Activated CD8-positive, alpha-beta T cell treated with anti-CD3 and anti-CD28 coated beads for 36 hours (primary cell): ENCODE measurements at regions not wholly inside any gene's neighbourhood (a gene's known extent, or its start where the extent isn't known, plus 50 kb on each side); places are given as distances from the start of the nearest gene placed in this dataset.
A peak's percentile ranks its signal among the peaks of the same experiment; 100 is the strongest.

ENCODE experiments used
- ATAC-seq: fragments of 200-7000 bp; cut with Tn5 transposase; one replicate; pipeline ENCODE4 v1.10.0; 2021; ENCODE audit warnings: mild to moderate bottlenecking, moderate library complexity
- CTCF ChIA-PET: fragments of 350-600 bp; sonication (Branson Sonifier 250); formaldehyde crosslinking; loops from one replicate; lab custom pipeline; 2021; ENCODE audit warnings: antibody characterized with exemption; lab: Charles Lee
- POLR2A ChIA-PET: fragments of 350-600 bp; sonication (Branson Sonifier 250); formaldehyde crosslinking; loops from one replicate; lab custom pipeline; 2021; ENCODE audit warnings: antibody characterized with exemption; lab: Charles Lee
- DNase-seq: peaks from one replicate; pipeline ENCODE4 v3.0.0-alpha.2; 2020
- H3K27ac Mint-ChIP-seq: one replicate; pipeline ENCODE4 v1.8.0; 2021; ENCODE audit warnings: mild to moderate bottlenecking, mixed read lengths
- H3K27me3 Mint-ChIP-seq: one replicate; pipeline ENCODE4 v1.8.0; 2021; ENCODE audit warnings: mixed read lengths
- H3K36me3 Mint-ChIP-seq: one replicate; pipeline ENCODE4 v1.8.0; 2021; ENCODE audit warnings: low read depth, mixed read lengths
- H3K4me1 Mint-ChIP-seq: one replicate; pipeline ENCODE4 v1.8.0; 2021; ENCODE audit warnings: low read depth, mixed read lengths
- H3K4me3 Mint-ChIP-seq: one replicate; pipeline ENCODE4 v1.8.0; 2021; ENCODE audit warnings: mild to moderate bottlenecking, moderate library complexity, mixed read lengths
- H3K9me3 Mint-ChIP-seq: one replicate; pipeline ENCODE4 v1.8.0; 2021; ENCODE audit warnings: mixed read lengths
- intact Hi-C: fragments of 100-400 bp; cut with micrococcal nuclease; formaldehyde crosslinking; loops from one replicate; pipeline ENCODE4 v1.10.0; 2022
- TF ChIP-seq, protein P1 (sequence below): fragments of 200-600 bp; IDR thresholded peaks from one replicate; pipeline ENCODE4 v1.8.0; 2022; ENCODE audit warnings: antibody characterized with exemption, mild to moderate bottlenecking

DNA sequence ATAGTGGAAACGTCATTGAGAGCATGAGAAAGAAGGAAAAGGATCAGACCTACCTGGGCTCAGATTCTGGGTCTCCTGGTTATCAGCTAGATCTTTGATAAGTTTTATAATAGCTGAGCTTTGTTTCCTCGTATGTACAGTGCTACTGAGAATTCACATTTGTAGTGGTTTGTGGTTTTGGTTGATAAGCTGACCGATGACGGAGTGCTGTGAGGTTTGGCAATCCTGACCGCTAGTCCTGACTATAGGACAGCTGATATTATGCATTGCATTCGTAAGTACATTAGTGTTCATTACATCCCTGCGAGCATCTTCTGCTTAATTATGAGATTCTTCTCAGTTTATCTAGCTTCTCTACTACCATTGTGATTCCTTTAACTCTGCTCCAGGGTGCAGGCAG lies 190.7 kb upstream of the SLC27A6 start:
- Mint-ChIP-seq H3K36me3 (no peaks in the 10 kb centered on the region), H3K27me3 (no peaks in the 10 kb centered on the region), H3K4me3 (no peak overlapping the region), H3K27ac (no peak overlapping the region), H3K4me1 (peaks cover 13% of the 10 kb centered on the region), H3K9me3 (no peaks in the 10 kb centered on the region)
- ChIA-PET CTCF (no interaction called here), POLR2A (no interaction called here)
- DNase-seq: no peak
- intact Hi-C loops: no loop called here
- ATAC-seq: no peak
- TF ChIP-seq, protein P1, sequence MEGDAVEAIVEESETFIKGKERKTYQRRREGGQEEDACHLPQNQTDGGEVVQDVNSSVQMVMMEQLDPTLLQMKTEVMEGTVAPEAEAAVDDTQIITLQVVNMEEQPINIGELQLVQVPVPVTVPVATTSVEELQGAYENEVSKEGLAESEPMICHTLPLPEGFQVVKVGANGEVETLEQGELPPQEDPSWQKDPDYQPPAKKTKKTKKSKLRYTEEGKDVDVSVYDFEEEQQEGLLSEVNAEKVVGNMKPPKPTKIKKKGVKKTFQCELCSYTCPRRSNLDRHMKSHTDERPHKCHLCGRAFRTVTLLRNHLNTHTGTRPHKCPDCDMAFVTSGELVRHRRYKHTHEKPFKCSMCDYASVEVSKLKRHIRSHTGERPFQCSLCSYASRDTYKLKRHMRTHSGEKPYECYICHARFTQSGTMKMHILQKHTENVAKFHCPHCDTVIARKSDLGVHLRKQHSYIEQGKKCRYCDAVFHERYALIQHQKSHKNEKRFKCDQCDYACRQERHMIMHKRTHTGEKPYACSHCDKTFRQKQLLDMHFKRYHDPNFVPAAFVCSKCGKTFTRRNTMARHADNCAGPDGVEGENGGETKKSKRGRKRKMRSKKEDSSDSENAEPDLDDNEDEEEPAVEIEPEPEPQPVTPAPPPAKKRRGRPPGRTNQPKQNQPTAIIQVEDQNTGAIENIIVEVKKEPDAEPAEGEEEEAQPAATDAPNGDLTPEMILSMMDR: no peak

DNA sequence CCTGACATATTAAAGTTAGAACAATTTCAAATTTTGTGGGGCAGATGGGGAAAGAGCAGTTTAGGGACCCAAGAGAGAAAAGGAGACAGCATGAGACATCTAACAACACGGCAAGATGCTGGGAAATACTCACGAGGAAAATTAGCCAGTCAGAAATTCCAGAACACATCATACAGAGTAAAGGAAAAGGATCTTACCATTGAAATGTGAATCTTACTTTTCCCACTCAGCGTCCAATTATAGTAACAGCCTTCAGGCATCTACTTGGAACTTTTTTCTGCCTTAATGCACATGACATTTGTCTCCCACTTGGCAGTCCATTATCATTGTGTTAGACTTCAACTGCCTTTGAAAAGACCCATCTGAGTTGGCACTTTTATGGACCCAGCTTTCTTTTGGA lies 189.7 kb upstream of the SLC27A6 start:
- CTCF ChIA-PET: no interaction called here
- H3K4me3 Mint-ChIP-seq: no peak overlapping the region
- POLR2A ChIA-PET: no interaction called here
- peaks cover 13% of the 10 kb centered on the region for H3K4me1 Mint-ChIP-seq
- no peak for ATAC-seq
- TF ChIP-seq, protein P1: no peak
- no peak for DNase-seq
- H3K27ac Mint-ChIP-seq: no peak overlapping the region
- no peaks in the 10 kb centered on the region for H3K9me3 Mint-ChIP-seq
- intact Hi-C loops: no loop called here
- no peaks in the 10 kb centered on the region for H3K27me3 Mint-ChIP-seq
- H3K36me3 Mint-ChIP-seq: no peaks in the 10 kb centered on the region

GRCh38 chr5:128777052-128777451 lies 188.2 kb upstream of the SLC27A6 start:
- intact Hi-C loops: no loop called here
- Mint-ChIP-seq H3K9me3 (peaks cover 1% of the 10 kb centered on the region), H3K27ac (peak overlapping the region; percentile 10), H3K27me3 (no peaks in the 10 kb centered on the region), H3K4me1 (peaks cover 13% of the 10 kb centered on the region), H3K36me3 (no peaks in the 10 kb centered on the region), H3K4me3 (no peak overlapping the region)
- ATAC-seq (peak; percentile 75), DNase-seq (no peak)
- ChIA-PET CTCF (no interaction called here), POLR2A (no interaction called here)
- TF ChIP-seq, protein P1: no peak

DNA sequence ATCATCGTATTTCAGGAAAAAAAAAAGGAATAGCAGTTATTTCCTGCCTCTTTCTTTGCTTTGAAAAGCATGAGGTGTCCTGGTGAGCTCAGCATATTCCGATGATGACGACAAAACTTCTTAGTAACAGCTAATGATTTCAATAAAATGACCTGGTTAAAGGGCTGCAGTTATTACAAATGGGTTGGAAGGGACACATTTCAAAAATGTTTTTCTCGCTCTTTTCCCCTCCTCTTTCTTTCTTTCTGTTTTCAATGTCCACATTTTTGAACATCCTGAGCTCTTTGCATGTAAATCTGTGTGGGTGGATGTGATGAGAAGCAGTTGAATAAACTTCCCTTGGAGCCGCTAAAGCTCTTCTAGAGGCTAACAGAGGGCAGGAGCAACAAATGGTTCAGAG lies 186.8 kb upstream of the SLC27A6 start:
- no peak for ATAC-seq
- Mint-ChIP-seq H3K36me3 (no peaks in the 10 kb centered on the region), H3K27me3 (no peaks in the 10 kb centered on the region), H3K4me1 (peaks cover 13% of the 10 kb centered on the region), H3K4me3 (no peak overlapping the region), H3K27ac (no peak overlapping the region), H3K9me3 (peaks cover 1% of the 10 kb centered on the region)
- POLR2A ChIA-PET: interaction anchor here (0.6 kb wide), 1 partner anchor 316 kb away, joined by 3 read pairs; no protein-coding TSS in a partner anchor
- intact Hi-C loops: no loop called here
- DNase-seq: no peak
- TF ChIP-seq, protein P1: no peak
- CTCF ChIA-PET: no interaction called here

DNA sequence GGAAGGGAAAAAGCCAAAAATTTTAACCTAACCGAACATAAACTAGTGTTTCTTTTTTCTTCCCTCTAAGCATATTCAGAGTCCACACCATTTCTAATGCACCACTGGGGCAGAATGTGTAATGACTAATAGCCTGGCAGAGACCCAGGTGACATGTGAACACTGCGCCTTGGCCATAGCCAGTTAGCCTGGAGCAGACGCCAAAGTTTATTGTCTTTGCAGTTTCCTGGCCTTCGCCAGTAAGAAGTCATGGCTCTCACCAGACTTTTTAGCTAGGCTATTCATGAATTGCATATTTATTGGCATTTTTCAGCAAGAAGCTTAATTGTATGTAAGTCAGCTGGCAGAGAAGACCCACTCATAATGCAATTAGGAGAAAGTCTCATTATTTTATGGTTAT lies 182.8 kb upstream of the SLC27A6 start:
- intact Hi-C loops: no loop called here
- H3K36me3 Mint-ChIP-seq: no peaks in the 10 kb centered on the region
- no peaks in the 10 kb centered on the region for H3K27me3 Mint-ChIP-seq
- peaks cover 3% of the 10 kb centered on the region for H3K4me1 Mint-ChIP-seq
- CTCF ChIA-PET: interaction anchor here (1.0 kb wide), 1 partner anchor 108 kb away, joined by 3 read pairs; no protein-coding TSS in a partner anchor
- DNase-seq: no peak
- H3K27ac Mint-ChIP-seq: no peak overlapping the region
- TF ChIP-seq, protein P1: no peak
- peaks cover 3% of the 10 kb centered on the region for H3K9me3 Mint-ChIP-seq
- H3K4me3 Mint-ChIP-seq: no peak overlapping the region
- ATAC-seq: no peak
- POLR2A ChIA-PET: no interaction called here
